Glutamatergic neuron (in vitro differentiated cells): ENCODE measurements at regions not wholly inside any gene's neighbourhood (a gene's known extent, or its start where the extent isn't known, plus 50 kb on each side); places are given as distances from the start of the nearest gene placed in this dataset.
"Not testable (repeated sequence)": the region's sequence is repeated elsewhere in the genome, so short reads cannot be mapped to it uniquely, and the experiment has no call there.

Experiments
- DNase-seq: peaks from one replicate; pipeline ENCODE4 v3.0.0; 2022
- H3K27ac Mint-ChIP-seq: one replicate; pipeline ENCODE4 v1.8.0; 2020; ENCODE audit warnings: mild to moderate bottlenecking, mixed read lengths, inconsistent platforms; ENCODE audit not compliant: unreplicated experiment
- H3K27me3 Mint-ChIP-seq: one replicate; pipeline ENCODE4 v1.8.0; 2020; ENCODE audit warnings: mild to moderate bottlenecking, moderate library complexity, mixed read lengths, inconsistent platforms; ENCODE audit not compliant: unreplicated experiment
- H3K36me3 Mint-ChIP-seq: one replicate; pipeline ENCODE4 v1.8.0; 2020; ENCODE audit warnings: mild to moderate bottlenecking, mixed read lengths, inconsistent platforms; ENCODE audit not compliant: unreplicated experiment
- H3K4me1 Mint-ChIP-seq: one replicate; pipeline ENCODE4 v1.8.0; 2020; ENCODE audit warnings: mild to moderate bottlenecking, low read depth, mixed read lengths, inconsistent platforms; ENCODE audit not compliant: unreplicated experiment
- H3K4me3 Mint-ChIP-seq: one replicate; pipeline ENCODE4 v1.8.0; 2020; ENCODE audit warnings: mild to moderate bottlenecking, mixed read lengths, inconsistent platforms; ENCODE audit not compliant: unreplicated experiment
- H3K9me3 Mint-ChIP-seq: one replicate; pipeline ENCODE4 v1.8.0; 2020; ENCODE audit warnings: mild to moderate bottlenecking, moderate library complexity, mixed read lengths, inconsistent platforms; ENCODE audit not compliant: unreplicated experiment
- CTCF ChIP-seq: fragments of 200-600 bp; sonication (generic); IDR thresholded peaks from one replicate; pipeline ENCODE4 v1.5.0; 2021; ENCODE audit not compliant: partially characterized antibody, unreplicated experiment

GRCh38 chr7:91378131-91378530 is 113.9 kb downstream of the FZD1 start:
- no peak for DNase-seq
- H3K27me3 Mint-ChIP-seq: peaks cover 4% of the 10 kb centered on the region

GRCh38 chr7:91379236-91379635 is 115.0 kb downstream of the FZD1 start:
- Mint-ChIP-seq H3K27me3 (peaks cover 2% of the 10 kb centered on the region), H3K4me1 (peaks cover 7% of the 10 kb centered on the region), H3K36me3 (no peaks in the 10 kb centered on the region), H3K9me3 (peaks cover 3% of the 10 kb centered on the region), H3K4me3 (no peak overlapping the region), H3K27ac (no peak overlapping the region)
- no peak for DNase-seq
- no peak for TF ChIP-seq CTCF

More at GRCh38 chr7:91378131-91378530, 113.9 kb downstream of the FZD1 start:
- Mint-ChIP-seq H3K9me3 (peaks cover 3% of the 10 kb centered on the region), H3K4me3 (no peak overlapping the region), H3K4me1 (peaks cover 18% of the 10 kb centered on the region), H3K27ac (no peak overlapping the region), H3K36me3 (no peaks in the 10 kb centered on the region)
- no peak for TF ChIP-seq CTCF

- Mint-ChIP-seq H3K9me3 (peaks cover 3% of the 10 kb centered on the region), H3K4me3 (no peak overlapping the region), H3K4me1 (peaks cover under 1% of the 10 kb centered on the region), H3K27ac (no peak overlapping the region), H3K27me3 (peaks cover 2% of the 10 kb centered on the region), H3K36me3 (no peaks in the 10 kb centered on the region)
- no peak for DNase-seq
- TF ChIP-seq CTCF: no peak
Measured at GRCh38 chr7:91379991-91380390, 115.8 kb downstream of the FZD1 start.

- Mint-ChIP-seq H3K27ac (no peak overlapping the region), H3K36me3 (peaks cover 5% of the 10 kb centered on the region), H3K27me3 (peaks cover 2% of the 10 kb centered on the region), H3K4me3 (no peak overlapping the region), H3K9me3 (peaks cover 3% of the 10 kb centered on the region), H3K4me1 (no peaks in the 10 kb centered on the region)
- TF ChIP-seq CTCF: no peak
- no peak for DNase-seq
Measured at GRCh38 chr7:91383053-91383904, 119.0 kb downstream of the FZD1 start.

GRCh38 chr7:91383905-91384274 is 119.7 kb downstream of the FZD1 start:
- TF ChIP-seq CTCF: no peak
- DNase-seq: no peak
- peaks cover 5% of the 10 kb centered on the region for H3K36me3 Mint-ChIP-seq
- H3K4me3 Mint-ChIP-seq: no peak overlapping the region
- H3K4me1 Mint-ChIP-seq: no peaks in the 10 kb centered on the region
- H3K27ac Mint-ChIP-seq: no peak overlapping the region
- H3K27me3 Mint-ChIP-seq: peaks cover 2% of the 10 kb centered on the region
- no peaks in the 10 kb centered on the region for H3K9me3 Mint-ChIP-seq

GRCh38 chr7:91394757-91395156 is 130.5 kb downstream of the FZD1 start:
- H3K4me3 Mint-ChIP-seq: not testable (repeated sequence)

GRCh38 chr7:91395313-91395712 is 131.1 kb downstream of the FZD1 start:
- H3K36me3 Mint-ChIP-seq, H3K4me3 Mint-ChIP-seq, H3K4me1 Mint-ChIP-seq, H3K27me3 Mint-ChIP-seq, H3K9me3 Mint-ChIP-seq, H3K27ac Mint-ChIP-seq, DNase-seq: not testable (repeated sequence)

More at GRCh38 chr7:91394757-91395156, 130.5 kb downstream of the FZD1 start:
- H3K36me3 Mint-ChIP-seq, DNase-seq, H3K27ac Mint-ChIP-seq, H3K27me3 Mint-ChIP-seq, H3K4me1 Mint-ChIP-seq, H3K9me3 Mint-ChIP-seq: not testable (repeated sequence)
